Colonic mucosa (tissue), 4 donors: ENCODE measurements at regions not wholly inside any gene's neighbourhood (a gene's known extent, or its start where the extent isn't known, plus 50 kb on each side); places are given as distances from the start of the nearest gene placed in this dataset.
"Not testable (repeated sequence)": the region's sequence is repeated elsewhere in the genome, so short reads cannot be mapped to it uniquely, and the experiment has no call there.

Experiments used
- DNase-seq: peaks from one replicate; pipeline ENCODE4 v3.0.0-alpha.2; 2020
- H3K27ac ChIP-seq: fragments of 200-600 bp; one replicate; pipeline ENCODE4 v1.8.0; 2021
- H3K27me3 ChIP-seq: fragments of 200-600 bp; one replicate; pipeline ENCODE4 v1.8.0; 2021
- H3K36me3 ChIP-seq: fragments of 200-600 bp; one replicate; pipeline ENCODE4 v1.8.0; 2021
- H3K4me1 ChIP-seq: fragments of 200-600 bp; one replicate; pipeline ENCODE4 v1.8.0; 2021; ENCODE audit warnings: mild to moderate bottlenecking
- H3K4me3 ChIP-seq: fragments of 200-600 bp; one replicate; pipeline ENCODE4 v1.8.0; 2021
- H3K9ac ChIP-seq, 2 donors: one replicate each; pipeline ENCODE4 v1.7.0; 2013; ENCODE audit warnings: control low read depth in 2 of 2, low read depth in 2 of 2, low read length in 2 of 2
- H3K9me3 ChIP-seq: fragments of 200-600 bp; one replicate; pipeline ENCODE4 v1.8.0; 2021
- CTCF ChIP-seq: fragments of 200-600 bp; IDR thresholded peaks from one replicate; pipeline ENCODE4 v1.8.0; 2022; ENCODE audit warnings: antibody characterized with exemption, mild to moderate bottlenecking
- intact Hi-C: fragments of 100-400 bp; cut with DNase I; formaldehyde crosslinking; loops from one replicate; pipeline ENCODE4 v1.14.1; 2022
- donor health status: healthy.
- donor health status: DM: no; HTN: no; CAD: no.
- donor health status: DM: no; HTN: no; CAD: no.

- H3K9me3 ChIP-seq = no peaks in the 10 kb centered on the region
These were observed 71.3 kb upstream of the HES1 start for GRCh38 chr3:194064380-194065332.

DNA sequence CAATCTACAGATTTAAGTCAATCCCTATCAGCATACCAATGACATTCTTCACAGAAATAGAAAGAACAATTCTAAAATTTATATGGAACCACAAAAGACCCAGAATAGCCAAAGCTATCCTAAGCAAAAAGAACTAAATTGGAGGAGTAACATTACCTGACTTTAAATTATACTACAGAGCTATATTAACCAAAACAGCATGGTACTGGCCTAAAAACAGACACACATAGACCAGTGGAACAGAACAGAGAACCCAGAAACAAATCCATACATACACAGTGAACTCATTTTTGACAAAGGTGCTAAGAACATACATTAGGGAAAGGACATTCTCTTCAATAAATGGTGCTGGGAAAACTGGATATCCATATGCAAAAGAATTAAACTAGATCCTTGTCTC lies 68.6 kb upstream of the HES1 start:
- H3K27me3 ChIP-seq, intact Hi-C loops, H3K27ac ChIP-seq, H3K9me3 ChIP-seq, H3K9ac ChIP-seq, H3K36me3 ChIP-seq, H3K4me3 ChIP-seq, DNase-seq: not testable (repeated sequence)
- peaks cover 13% of the 10 kb centered on the region for H3K4me1 ChIP-seq

More at GRCh38 chr3:194064380-194065332, 71.3 kb upstream of the HES1 start:
- Histone ChIP-seq H3K27me3 (no peaks in the 10 kb centered on the region), H3K4me1 (no peaks in the 10 kb centered on the region), H3K9ac (no peak overlapping the region), H3K4me3 (no peak overlapping the region), H3K27ac (no peak overlapping the region), H3K36me3 (no peaks in the 10 kb centered on the region)
- no peak for TF ChIP-seq CTCF
- intact Hi-C loops = no loop called here
- no peak for DNase-seq

- DNase-seq = no peak
- Histone ChIP-seq H3K36me3 (no peaks in the 10 kb centered on the region), H3K27ac (no peak overlapping the region), H3K4me3 (no peak overlapping the region), H3K9me3 (no peaks in the 10 kb centered on the region), H3K27me3 (no peaks in the 10 kb centered on the region), H3K9ac (no peak overlapping the region), H3K4me1 (peaks cover 13% of the 10 kb centered on the region)
- intact Hi-C loops = no loop called here
- TF ChIP-seq CTCF = no peak
These were observed 68.0 kb upstream of the HES1 start for GRCh38 chr3:194067949-194068362.

DNA sequence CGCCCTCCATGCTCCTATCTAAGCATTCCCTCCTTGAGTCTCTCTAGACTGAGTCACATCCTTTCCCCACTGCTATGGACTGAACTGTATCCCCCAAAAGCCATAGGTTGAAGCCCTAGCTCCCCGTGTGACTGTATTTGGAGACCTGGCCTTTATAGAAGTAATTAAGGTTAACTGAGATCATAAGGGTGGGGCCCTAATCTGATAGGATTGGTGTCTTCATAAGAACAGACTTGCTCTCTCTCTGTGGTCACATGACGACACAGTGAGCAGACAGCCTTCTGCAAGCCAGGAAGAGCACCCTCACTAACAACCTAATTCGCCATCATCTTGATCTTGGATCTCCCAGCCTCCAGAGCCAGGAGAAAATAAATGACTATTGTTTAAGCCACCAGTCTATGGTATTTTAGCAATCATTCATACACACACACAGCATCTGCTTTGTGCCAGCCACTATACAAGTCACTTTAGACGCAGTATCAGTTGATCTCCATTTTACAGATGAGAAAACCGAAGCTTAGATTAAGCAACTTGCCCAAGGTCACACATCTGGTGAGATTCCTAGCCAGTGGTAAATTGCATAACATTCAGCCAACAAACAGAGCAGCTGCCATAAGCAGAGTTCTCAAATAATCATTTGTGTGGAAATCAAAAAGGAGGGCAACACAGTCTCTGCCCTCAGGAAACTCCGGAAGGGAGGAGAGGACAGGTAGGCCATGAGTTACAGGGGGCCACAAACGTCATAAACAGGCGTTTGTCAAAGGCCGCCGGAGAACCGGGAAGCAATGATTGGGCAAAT lies 66.3 kb upstream of the HES1 start:
- H3K27ac ChIP-seq = no peak overlapping the region
- intact Hi-C loops = loop anchor here (10.0 kb wide), 1 partner anchor 65 kb away; the partner anchor contains the start of gene HES1
- H3K4me3 ChIP-seq = no peak overlapping the region
- no peaks in the 10 kb centered on the region for H3K9me3 ChIP-seq
- no peak overlapping the region for H3K9ac ChIP-seq
- H3K4me1 ChIP-seq = peaks cover 13% of the 10 kb centered on the region
- H3K36me3 ChIP-seq = no peaks in the 10 kb centered on the region
- TF ChIP-seq CTCF = no peak
- no peaks in the 10 kb centered on the region for H3K27me3 ChIP-seq
- no peak for DNase-seq

DNA sequence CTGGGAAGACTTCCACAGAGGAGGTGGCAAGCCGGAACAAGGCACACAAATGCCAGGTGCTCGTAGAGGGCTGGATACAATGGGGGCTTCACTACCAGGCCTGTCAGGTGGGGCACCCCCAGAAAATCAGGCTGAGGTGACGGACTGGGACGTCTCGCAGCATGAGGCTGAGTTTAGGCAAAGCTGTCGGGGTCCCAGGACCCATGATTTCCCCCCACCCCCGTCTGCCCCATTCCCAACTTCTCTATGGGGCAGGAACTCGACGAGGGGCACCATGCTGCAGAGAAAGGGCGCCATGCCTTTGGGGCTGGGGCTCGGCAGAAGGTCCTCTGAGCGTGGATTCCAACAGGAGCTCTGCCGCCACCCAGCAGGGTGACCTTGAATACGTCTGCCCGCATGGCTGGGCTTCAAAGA lies 65.7 kb upstream of the HES1 start:
- peak overlapping the region; percentile 66 for H3K27ac ChIP-seq
- no peak for DNase-seq
- peaks cover 13% of the 10 kb centered on the region for H3K4me1 ChIP-seq
- no peaks in the 10 kb centered on the region for H3K27me3 ChIP-seq
- H3K9ac ChIP-seq = peak overlapping the region; percentile 63 to 76
- no peaks in the 10 kb centered on the region for H3K36me3 ChIP-seq
- peak overlapping the region; percentile 41 for H3K4me3 ChIP-seq
- H3K9me3 ChIP-seq = no peaks in the 10 kb centered on the region
- intact Hi-C loops = loop anchor here (10.0 kb wide), 1 partner anchor 65 kb away; the partner anchor contains the start of gene HES1
- TF ChIP-seq CTCF = no peak
